HG03457 (cell line): ENCODE measurements at regions not wholly inside any gene's neighbourhood (a gene's known extent, or its start where the extent isn't known, plus 50 kb on each side); places are given as distances from the start of the nearest gene placed in this dataset.

Source experiments
- ATAC-seq: cut with Tn5 transposase; IDR thresholded peaks from one replicate; pipeline ENCODE4 v1.9.1; 2021; ENCODE audit warnings: moderate number of reproducible peaks; ENCODE audit not compliant: unreplicated experiment

DNA sequence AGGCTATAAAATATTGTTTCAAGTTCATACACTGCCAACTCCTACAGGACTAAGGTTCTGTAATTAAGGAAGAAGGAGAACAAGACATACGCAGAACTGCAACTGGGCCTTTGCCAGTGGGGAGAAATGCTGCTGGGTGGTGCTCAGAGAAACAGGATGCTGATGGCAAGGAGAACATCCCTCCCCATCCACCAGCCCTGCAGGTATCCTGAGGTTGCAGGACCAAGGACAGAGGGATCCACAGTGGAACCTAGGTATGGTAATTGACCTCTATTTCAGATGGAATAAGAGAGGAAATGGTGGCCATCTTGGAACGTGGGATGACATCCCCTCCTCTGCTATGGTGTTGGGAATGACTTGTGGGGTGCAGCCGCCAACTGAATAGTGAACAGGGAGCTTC, 206.3 kb upstream of the S1PR3 start:
- ATAC-seq: no peak

DNA sequence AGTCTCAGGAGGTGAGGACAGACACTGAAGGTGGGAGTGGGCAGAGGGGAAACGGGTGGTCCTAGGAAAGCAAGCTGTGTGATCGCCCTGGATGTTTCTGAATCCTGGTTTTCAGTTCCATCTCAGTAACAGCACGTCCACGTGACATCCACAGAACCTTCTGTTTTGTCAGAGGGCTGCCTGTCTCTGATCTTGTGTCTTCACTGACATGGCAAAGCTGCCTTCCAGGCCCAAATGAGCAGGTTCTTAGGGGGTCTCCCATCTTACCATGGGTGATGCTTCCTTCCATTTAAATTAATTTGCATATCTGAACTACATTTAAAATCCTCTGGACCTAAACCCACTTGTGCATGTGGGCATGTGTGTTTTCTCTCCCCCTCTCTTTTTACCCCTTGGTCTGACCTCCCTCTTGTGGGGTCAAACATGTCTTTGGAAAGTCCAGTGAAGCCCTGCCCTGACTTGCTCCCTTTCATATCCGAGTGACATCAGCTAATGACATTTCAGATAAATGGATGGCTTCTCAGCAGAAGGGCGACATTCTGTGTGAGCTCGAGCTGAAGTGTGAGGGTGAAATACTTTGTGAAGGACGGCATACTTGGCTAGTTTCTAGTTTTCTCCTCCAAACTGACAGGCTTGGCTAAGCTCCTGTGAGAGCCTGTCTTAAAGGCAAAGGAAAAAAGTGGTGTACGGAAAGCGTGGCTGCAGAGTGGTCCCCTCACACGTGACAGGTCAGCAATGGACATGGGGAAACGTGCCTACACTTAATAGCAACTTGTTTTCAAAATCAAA, 204.8 kb upstream of the S1PR3 start:
- no peak for ATAC-seq

- ATAC-seq: no peak
Measured at GRCh38 chr9:88789785-88790184, 201.5 kb upstream of the S1PR3 start.

GRCh38 chr9:88791105-88791805, 200.0 kb upstream of the S1PR3 start:
- no peak for ATAC-seq

DNA sequence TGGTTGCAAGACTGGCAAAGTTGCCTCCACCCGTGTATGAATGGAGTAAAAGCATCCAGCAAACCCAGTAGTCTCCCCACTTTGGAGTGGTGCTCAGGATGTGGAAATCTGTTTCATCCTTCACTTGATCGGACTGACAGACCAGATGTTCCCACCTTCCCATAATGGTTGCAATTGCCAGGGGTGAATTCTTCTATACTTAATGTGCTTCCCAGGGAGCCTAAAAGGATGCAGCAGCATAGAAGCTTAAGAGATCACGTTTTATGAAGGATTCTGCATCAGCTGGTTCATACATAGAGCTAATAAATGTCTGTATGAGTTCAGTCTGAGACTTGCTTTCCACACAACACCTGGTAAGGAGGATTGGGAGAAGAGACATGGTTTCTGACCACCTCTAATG, 198.8 kb upstream of the S1PR3 start:
- ATAC-seq: no peak

DNA sequence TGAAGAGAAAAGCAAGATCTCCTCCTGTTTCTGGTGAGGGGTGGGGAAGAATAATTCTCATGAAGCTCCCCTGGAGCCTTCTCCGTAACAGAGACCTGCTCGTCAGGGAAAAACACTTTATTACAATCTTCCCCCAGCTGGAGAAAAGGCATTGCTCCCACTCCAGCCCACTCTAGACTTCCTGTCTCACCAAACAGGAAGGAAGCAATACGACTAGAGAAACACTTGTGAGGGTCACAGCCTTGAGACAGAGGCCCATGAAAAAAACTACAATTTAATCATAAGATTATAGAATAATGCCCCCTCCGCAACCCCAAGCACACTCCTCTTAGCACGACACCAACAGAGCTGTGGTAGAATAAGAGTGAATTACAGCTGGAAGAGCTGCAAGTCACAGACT, 197.2 kb upstream of the S1PR3 start:
- ATAC-seq: no peak

- ATAC-seq: no peak
Measured at GRCh38 chr9:88796947-88797346, 194.3 kb upstream of the S1PR3 start.

DNA sequence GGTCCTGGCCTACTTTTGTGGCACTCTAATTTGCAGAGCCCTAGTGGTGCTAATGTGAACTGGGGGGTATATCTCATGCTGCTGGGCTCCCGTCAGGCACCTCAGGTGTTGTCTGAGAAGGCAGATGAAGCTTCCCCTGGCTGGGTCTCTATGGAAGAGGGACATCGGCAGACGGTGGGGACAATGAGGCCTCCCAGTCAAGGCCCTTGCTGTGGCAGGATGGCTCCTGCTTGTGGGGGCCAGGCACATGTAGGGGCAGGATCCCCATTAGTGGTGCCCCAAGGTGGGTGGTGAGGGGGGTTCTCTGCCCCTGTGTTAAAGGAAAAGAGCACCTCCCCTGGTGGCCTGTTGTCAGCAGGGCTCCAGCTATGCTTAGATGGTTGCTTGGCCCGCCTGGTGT, 192.8 kb upstream of the S1PR3 start:
- ATAC-seq: no peak

DNA sequence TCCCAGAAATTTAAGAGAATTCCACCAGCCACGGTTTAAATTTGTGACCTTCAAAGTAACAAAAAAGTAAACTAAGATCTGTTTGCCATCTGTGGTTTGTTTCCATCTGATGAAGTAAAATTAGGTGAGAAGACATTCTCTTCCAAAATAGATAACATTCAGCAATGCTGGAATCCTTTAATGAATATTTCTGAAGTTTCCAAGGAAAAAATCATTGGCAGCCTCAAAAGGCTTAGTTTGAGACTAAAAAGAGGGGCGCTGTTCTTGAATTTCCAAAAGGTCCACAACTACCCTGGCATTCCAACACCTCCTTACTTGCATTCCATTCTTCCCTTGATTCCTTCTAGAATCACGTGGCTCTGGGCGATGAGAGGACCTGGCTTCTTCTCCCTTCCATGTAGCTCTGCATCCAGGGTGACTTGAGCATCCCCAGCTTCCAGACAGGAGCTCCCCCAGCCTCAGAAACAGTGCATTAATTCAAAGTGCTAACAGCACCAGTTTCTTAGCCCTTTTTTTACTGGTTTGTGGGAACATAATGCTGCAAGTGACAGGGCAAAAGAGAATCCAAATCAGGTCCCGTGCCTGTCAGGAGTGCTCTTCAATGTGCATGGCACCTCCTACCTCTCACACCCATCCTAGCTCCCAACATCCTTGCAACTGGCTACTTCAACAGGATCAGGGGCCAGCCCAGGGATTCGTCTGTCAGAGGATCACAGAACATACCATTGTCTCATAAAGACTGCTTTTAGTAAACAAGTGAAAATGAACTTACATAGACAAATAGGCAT, 191.5 kb upstream of the S1PR3 start:
- no peak for ATAC-seq

DNA sequence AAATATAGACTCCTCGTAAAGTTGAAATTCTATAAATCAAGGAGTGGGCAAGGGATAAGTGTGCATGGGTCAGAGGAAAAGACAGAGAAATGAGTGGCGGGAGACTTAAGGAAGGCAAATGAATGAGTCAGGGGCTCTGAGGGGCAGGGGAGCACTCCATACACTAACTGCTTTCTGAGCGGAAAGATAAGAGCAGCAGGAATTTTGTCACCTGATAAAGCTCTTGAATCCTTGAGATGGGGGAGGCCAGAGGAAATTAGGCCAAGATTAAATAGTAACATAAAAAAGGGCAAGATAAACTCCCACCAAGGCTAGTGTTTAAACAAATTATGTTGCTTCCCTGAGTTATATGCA, 191.0 kb upstream of the S1PR3 start:
- ATAC-seq: no peak

DNA sequence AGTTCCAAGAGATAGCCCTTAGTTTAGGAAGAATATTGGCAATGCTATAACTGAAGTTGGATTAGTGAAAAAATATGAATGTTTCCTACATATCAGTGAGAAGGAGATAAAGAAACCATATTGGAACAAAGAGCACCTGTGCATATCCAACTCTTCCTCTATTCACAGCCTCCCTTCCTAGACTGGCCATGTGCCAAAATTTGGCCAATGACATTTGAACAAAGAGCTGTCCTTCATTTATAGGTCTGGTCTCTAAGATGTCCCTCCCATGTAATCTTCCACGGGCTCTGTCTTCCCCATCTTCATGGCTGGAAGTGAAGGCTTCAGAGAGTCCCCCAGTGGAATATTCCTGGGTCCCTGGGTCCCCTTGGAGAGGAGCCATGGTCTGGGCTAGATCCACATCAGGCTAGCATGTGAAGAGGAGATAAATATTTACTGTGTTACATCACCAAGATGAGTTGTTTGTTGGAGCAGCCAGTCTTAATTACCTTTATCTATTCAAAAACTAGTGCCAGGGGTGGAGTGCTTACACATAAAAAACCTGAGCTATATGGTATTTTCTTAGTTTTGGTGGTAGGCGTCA, 190.0 kb upstream of the S1PR3 start:
- ATAC-seq: no peak

DNA sequence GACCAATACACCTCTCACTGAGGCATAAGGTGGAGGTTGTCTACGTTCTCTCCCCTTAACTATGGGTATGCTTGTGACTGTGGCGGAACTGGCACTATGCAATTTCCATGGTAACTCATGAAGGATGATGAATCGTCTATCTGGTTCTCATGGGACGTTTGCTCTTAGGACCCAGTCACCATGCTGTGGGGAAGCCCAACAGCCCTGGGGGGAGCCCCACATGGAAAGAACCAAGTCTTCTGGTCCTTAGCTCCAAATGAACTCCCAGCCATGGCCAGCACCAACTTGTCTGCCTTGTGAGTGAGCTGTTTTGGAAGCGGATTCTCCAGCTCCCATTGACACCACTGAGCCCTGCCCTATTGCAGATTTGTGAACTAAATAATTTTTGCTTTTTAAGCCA, 188.7 kb upstream of the S1PR3 start:
- no peak for ATAC-seq

GRCh38 chr9:88803546-88804253, 187.6 kb upstream of the S1PR3 start:
- no peak for ATAC-seq

DNA sequence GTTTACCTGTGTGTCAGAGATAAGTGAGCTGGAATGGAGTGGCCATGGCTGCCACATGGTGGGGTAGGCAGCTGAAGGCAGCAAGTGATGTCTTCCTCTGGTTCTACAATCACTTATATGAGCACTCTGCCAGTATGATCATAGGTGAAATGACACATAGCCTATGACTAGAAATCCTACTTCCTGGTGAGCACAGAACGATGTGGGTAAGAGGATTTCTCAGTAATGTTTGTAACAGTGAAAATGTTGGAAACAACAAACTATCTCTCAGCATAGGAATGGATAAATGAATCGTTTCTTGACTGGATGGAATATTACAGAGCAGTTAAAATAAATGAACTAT, 187.0 kb upstream of the S1PR3 start:
- ATAC-seq: no peak

DNA sequence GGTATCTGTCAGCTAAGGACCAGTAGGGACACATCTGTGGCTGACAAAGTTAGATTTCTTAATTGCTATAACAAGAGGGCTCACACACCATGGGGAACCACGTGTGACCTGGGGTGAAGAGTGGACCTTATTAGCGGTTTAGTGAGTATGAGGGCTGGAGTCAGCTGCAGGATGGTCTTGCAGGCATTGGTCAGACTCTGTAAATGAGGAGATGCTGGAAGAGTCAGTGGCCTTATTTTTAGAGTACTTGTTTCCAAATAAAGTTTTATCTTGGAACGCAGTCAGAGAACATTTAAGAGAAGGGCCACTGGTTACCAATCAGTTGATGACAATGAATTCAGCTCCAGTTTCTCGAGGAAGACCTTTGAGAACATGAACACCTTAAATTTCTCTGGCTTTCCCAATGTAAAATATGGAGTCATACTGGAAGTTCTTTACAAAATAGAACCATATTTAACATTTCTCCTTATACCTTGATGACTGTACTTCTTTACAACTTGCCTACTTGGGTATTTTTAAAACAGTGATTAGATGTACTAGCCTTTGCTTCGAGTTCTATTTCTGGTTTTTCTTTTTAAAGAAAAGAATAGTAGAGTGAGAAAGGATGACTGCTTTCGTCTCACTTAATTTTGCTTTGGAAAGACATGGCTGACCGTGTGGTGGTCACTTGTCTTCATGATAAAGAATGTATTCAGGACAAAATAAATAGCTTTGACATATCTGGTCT, 185.9 kb upstream of the S1PR3 start:
- ATAC-seq: no peak

GRCh38 chr9:88807426-88807825, 183.8 kb upstream of the S1PR3 start:
- ATAC-seq: no peak

DNA sequence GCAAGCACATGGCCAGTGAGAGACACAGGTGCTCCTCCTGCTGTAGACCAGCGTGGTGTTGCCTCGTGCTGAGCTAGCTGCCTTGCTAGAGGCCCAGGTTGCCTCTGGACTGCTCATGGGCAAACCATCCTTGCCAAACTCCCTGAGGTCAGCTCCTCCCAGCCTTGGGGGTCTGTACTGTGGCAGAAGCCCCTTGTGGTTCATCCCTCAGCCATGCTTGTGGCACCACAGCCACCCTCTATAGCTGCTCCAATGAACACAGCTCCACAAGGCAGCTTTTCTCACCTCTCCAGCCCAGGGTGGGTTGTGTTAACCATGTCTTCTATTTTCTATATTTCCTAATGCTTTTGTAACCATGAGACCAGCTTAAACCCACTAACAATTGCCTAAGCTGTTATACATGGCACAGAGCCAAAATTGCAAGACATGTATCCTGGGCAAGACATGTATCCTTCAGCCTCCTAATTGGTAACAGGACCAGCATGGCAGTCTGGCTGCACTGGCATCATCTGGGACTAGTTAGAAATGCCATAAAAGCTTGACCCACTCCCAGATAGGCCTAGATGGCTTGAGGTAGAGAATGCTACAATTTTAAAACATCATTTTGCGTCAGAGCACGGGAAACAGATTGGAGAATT, 183.1 kb upstream of the S1PR3 start:
- ATAC-seq: no peak

- no peak for ATAC-seq
Measured at GRCh38 chr9:88808761-88809354, 182.4 kb upstream of the S1PR3 start.

DNA sequence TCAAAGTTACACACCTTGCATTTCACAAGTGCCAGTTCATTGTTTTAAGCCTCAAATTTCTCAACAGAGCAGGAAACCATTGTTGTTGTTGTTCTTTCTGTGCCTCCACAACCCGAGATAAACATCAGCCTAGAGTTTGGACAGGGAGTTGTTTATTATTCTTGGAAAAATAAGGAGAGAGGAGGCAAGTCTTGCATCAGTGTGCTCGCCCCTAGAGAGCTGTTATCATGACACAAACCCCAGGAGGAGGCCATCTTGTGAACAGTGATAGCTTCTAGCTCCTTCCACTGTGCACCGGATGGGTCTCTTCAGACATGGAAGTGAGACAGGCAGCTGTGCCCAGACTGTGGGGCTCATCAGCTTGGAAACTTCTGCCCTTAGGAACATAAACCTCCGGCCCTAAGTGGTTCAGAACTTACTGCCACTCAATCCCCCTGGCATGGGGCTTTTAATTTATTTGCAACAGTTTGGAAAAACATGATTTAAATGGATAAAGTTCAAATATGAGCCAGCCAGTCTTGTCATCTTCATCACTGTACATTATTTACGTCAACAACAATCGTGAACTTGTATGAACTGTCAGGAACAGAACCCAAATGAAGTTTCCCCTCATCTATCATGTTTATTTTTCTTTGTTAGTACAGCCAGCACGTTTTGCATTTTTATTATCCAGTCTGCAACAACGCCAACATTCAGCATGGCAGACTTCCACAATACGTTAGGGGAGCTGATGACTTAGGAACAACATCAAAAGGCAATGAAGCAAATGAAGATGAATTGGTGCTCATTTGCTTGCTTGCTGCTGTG, 181.7 kb upstream of the S1PR3 start:
- ATAC-seq: no peak
